RWPE2 (cell line): ENCODE measurements at regions not wholly inside any gene's neighbourhood (a gene's known extent, or its start where the extent isn't known, plus 50 kb on each side); places are given as distances from the start of the nearest gene placed in this dataset.

Experiments
- ATAC-seq: fragments of 200-7000 bp; cut with Tn5 transposase; 3 replicates; pipeline ENCODE4 v1.9.1; 2021; ENCODE audit warnings: low read depth
- DNase-seq: peaks from one replicate; pipeline ENCODE4 v3.0.0-alpha.2; 2020; ENCODE audit warnings: low spot score
- H3K27ac ChIP-seq: fragments of 450-650 bp; 2 replicates; pipeline ENCODE4 v1.5.1; 2017; ENCODE audit warnings: mild to moderate bottlenecking; ENCODE audit not compliant: poor library complexity, severe bottlenecking
- H3K27me3 ChIP-seq: fragments of 250-450 bp; sonication (Bioruptor Pico); 2 replicates; pipeline ENCODE4 v1.5.1; 2021; ENCODE audit warnings: mild to moderate bottlenecking, moderate library complexity; ENCODE audit not compliant: insufficient read depth, poor library complexity, severe bottlenecking
- H3K36me3 ChIP-seq: fragments of 250-450 bp; sonication (Bioruptor Pico); 2 replicates; pipeline ENCODE4 v1.5.1; 2020; ENCODE audit warnings: low read depth, mild to moderate bottlenecking, moderate library complexity
- H3K4me1 ChIP-seq: fragments of 250-450 bp; sonication (Bioruptor Pico); 2 replicates; pipeline ENCODE4 v1.5.1; 2021; ENCODE audit warnings: mild to moderate bottlenecking, moderate library complexity; ENCODE audit not compliant: insufficient read depth, poor library complexity, severe bottlenecking
- H3K4me3 ChIP-seq: fragments of 250-450 bp; sonication (Bioruptor Pico); 2 replicates; pipeline ENCODE4 v1.5.1; 2021; ENCODE audit warnings: mild to moderate bottlenecking, moderate library complexity; ENCODE audit not compliant: severe bottlenecking
- H3K9me3 ChIP-seq: fragments of 250-450 bp; sonication (Bioruptor Pico); 2 replicates; pipeline ENCODE4 v1.5.1; 2021; ENCODE audit warnings: mild to moderate bottlenecking, moderate library complexity; ENCODE audit not compliant: severe bottlenecking
- TF ChIP-seq, protein P1 (sequence below): fragments of 450-650 bp; IDR thresholded peaks from one replicate; pipeline ENCODE4 v1.5.1; 2017; ENCODE audit warnings: mild to moderate bottlenecking, moderate library complexity; ENCODE audit not compliant: poor library complexity, severe bottlenecking

DNA sequence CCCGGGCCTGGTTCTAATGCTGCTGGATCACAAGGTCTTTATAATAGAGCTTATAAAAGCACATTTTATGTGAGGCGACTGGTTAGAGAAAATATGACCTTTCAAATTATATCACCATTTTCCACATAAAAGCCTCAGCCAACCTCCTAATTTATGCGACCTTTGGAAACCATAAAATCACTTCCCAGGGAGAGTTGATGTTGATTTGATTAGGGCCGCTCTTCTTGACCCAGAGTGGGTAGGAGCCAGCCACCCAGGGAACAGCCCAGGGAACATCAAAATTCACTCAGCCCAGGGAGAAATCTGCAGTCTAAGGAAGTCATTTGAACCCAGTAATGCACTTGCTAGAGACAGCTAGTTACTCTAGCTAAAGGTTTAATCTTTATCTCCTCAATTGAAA, 79.8 kb upstream of the TENT5A start:
- DNase-seq: no peak
- Histone ChIP-seq H3K27ac (no peak overlapping the region), H3K9me3 (no peaks in the 10 kb centered on the region), H3K27me3 (no peaks in the 10 kb centered on the region), H3K4me1 (no peaks in the 10 kb centered on the region), H3K4me3 (no peak overlapping the region), H3K36me3 (no peaks in the 10 kb centered on the region)
- no peak for ATAC-seq
- TF ChIP-seq, protein P1, sequence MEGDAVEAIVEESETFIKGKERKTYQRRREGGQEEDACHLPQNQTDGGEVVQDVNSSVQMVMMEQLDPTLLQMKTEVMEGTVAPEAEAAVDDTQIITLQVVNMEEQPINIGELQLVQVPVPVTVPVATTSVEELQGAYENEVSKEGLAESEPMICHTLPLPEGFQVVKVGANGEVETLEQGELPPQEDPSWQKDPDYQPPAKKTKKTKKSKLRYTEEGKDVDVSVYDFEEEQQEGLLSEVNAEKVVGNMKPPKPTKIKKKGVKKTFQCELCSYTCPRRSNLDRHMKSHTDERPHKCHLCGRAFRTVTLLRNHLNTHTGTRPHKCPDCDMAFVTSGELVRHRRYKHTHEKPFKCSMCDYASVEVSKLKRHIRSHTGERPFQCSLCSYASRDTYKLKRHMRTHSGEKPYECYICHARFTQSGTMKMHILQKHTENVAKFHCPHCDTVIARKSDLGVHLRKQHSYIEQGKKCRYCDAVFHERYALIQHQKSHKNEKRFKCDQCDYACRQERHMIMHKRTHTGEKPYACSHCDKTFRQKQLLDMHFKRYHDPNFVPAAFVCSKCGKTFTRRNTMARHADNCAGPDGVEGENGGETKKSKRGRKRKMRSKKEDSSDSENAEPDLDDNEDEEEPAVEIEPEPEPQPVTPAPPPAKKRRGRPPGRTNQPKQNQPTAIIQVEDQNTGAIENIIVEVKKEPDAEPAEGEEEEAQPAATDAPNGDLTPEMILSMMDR: no peak

DNA sequence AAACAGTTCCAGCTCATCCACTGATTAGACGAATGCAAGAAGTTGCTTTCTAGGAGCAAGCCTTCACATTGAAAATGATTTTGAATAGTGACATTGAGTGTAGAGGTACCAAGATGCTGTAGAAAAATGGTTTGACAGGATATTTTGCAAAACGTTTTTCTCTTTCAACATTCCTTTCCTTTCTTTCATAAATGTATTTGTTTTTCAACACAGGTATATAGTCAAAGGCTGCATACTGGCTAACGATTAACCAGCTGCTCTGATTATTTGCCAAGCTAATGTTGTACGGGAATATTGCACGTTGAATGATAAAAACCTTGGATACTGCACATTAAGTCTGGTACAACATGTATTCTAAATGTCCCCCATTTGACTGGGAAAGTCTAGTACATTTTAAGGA, 78.8 kb upstream of the TENT5A start:
- Histone ChIP-seq H3K9me3 (no peaks in the 10 kb centered on the region), H3K27me3 (no peaks in the 10 kb centered on the region), H3K27ac (no peak overlapping the region), H3K4me3 (no peak overlapping the region), H3K36me3 (no peaks in the 10 kb centered on the region), H3K4me1 (no peaks in the 10 kb centered on the region)
- DNase-seq (no peak), ATAC-seq (no peak)
- TF ChIP-seq, protein P1: no peak

DNA sequence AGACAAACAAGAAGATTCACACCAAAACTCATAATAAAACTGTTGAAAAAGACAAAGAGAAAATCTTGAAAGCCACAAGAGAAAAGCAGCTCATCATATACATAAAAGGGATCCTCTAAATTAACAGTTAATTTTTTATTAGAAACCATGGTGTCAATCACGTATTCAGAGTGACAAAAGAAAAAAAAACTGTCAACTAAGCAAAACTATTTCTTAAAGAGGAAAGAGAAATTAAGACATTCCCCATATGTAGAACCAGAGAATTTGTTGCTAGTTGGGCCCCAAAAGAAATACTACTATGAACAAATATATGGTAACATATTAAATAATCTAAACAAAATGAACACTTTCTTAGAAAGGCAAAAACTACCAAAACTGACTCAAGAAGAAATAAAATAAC, 74.3 kb upstream of the TENT5A start:
- H3K36me3 ChIP-seq: no peaks in the 10 kb centered on the region
- DNase-seq (no peak), ATAC-seq (no peak)
- no peaks in the 10 kb centered on the region for H3K9me3 ChIP-seq
- H3K27me3 ChIP-seq: no peaks in the 10 kb centered on the region
- TF ChIP-seq, protein P1: no peak
- H3K4me3 ChIP-seq: no peak overlapping the region
- H3K27ac ChIP-seq: no peak overlapping the region
- no peaks in the 10 kb centered on the region for H3K4me1 ChIP-seq

DNA sequence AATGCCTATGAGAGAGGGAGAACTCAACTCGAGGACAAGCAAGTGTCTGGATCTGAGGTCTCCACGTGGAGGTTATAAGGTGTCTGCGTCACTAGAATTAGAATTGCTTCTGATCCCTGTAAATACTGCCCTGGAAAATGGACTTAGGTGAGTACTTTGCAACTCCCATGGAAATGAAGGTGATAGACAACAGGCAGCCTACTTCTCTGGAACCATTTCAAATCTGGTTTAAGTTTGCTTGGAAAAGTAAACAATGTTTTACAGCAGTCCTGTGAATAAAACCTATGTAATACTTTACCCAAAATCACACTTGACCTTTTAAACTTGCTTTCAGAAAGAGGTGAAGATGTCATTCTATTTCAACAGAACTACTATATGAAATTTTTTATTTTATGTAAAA, 70.1 kb upstream of the TENT5A start:
- no peaks in the 10 kb centered on the region for H3K9me3 ChIP-seq
- TF ChIP-seq, protein P1: no peak
- DNase-seq (no peak), ATAC-seq (no peak)
- H3K36me3 ChIP-seq: no peaks in the 10 kb centered on the region
- H3K27me3 ChIP-seq: no peaks in the 10 kb centered on the region
- H3K4me1 ChIP-seq: no peaks in the 10 kb centered on the region
- H3K27ac ChIP-seq: no peak overlapping the region
- H3K4me3 ChIP-seq: no peak overlapping the region

DNA sequence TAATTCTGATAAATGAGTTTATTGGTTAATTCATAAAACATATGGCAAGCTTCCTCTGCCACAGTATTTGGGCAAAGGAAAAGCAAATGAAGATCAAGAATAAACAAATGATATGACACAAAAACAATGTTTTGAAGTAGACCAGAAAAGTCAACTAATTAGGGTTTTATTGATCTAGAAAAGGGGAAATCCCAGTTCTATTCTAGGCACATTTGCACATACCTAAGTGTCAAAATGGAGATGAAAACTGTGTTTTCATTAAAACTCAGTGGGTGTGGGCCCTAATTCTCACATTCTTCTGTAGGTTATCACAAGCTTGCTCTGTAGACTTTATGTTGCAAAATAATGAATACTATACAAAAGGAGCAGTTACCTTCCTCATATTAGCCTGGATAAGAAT, 69.0 kb upstream of the TENT5A start:
- ATAC-seq: no peak
- no peaks in the 10 kb centered on the region for H3K9me3 ChIP-seq
- H3K36me3 ChIP-seq: no peaks in the 10 kb centered on the region
- TF ChIP-seq, protein P1: no peak
- DNase-seq: no peak
- no peaks in the 10 kb centered on the region for H3K4me1 ChIP-seq
- no peaks in the 10 kb centered on the region for H3K27me3 ChIP-seq
- H3K27ac ChIP-seq: no peak overlapping the region
- no peak overlapping the region for H3K4me3 ChIP-seq
